G401 (cell line): ENCODE measurements at regions not wholly inside any gene's neighbourhood (a gene's known extent, or its start where the extent isn't known, plus 50 kb on each side); places are given as distances from the start of the nearest gene placed in this dataset.
"Not testable (repeated sequence)": the region's sequence is repeated elsewhere in the genome, so short reads cannot be mapped to it uniquely, and the experiment has no call there.

Experiments
- DNase-seq: peaks from one replicate; pipeline ENCODE4 v3.0.0-alpha.2; 2015; ENCODE audit warnings: low spot score
- in situ Hi-C: cut with HindIII; loops from 2 replicates; pipeline ENCODE4 v1.10.0; 2016; ENCODE audit warnings: low sequenced_read_pairs, mixed read lengths

DNA sequence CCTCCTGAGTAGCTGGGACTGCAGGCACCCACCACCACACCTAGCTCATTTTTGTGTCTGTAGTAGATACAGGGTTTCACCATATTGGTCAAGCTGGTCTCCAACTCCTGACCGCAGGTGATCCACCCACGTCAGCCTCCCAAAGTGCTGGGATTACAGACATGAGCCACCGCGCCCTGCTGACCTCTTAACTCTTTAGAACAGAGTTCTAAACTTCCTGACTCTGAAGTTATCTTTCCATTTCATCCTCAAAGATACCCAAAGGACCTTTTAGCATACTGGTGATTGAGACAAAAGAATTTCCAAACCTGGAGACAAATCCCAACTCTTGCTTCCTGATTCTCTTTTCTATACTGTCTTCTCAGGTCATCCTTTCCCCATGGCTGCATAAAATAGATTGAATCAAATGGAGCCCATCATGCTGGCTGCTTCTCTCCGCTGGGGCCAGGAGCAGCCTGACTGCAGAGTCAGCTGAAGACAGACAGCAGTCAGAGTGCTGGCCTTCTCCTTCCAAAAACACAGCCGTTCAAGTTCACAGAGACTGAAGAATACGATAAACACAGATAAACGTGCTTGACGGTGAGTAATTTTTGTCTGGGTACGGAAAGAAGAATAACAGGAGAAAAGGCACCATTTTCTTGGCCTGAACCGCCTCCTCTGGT, 76.5 kb upstream of the ATF7IP2 start:
- in situ Hi-C loops, result no loop called here

DNA sequence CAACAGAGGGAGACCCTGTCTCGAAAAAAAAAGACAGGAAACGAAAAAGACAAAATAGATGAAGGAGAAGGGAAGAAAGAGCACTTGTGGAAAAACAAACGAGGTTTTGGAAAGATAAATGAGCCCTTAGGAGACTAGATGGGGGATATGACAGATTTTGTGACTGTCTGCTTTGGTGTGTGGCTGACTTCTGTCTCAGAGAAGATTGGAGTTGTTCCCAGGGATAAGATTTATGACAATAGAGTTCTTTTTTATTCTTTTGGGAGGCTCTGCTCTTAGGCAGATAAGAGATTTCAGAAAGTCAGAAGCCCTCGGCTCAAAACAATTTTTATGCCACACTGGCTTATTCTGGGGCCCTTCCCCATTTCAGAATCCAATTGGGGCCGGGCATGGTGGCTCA, 73.9 kb upstream of the ATF7IP2 start:
- in situ Hi-C loops, result no loop called here

More for the DNA sequence above, 76.5 kb upstream of the ATF7IP2 start:
- DNase-seq, result no peak

DNA sequence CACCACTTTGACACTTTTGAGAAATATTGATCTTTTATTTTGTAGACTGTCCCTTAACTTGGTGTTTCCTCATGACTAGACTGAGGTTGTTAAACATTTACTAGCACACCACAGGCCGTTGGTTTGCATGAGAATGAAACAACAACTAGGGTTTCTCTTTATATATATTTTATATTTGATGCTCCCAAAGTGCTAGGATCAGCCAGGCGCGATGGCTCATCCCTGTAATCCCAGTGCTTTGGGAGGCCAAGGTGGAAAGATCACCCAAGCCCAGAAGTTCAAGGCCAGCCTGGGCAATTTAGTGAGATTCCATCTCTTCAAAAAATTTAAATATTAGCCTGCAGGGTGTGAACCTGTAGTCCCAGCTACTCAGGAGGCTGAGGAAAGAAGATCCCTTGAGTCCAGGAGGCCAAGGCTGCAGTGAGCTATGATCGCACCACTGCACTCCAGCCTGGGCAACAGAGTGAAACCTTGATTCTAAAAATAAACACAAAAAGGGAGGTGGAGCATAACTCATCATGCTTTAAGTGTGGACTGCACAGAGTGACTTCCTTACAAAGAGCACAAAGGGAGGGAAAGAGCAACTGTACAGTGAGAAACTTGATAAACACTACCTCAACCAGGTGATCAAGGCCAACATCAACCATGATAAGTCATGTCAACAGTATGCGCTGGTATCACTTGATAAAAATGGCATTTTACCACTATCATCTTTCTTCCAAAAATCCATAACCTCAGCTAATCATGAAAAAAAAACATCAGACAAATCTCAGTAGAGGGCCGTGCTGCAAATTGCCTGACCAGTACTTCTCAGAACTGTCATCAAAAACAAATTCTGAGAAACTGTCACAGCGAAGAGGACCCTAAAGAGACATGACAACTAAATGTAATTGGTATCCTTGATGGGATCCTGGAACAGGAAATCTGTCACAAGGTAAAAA, 72.8 kb upstream of the ATF7IP2 start:
- in situ Hi-C loops, result no loop called here
- DNase-seq, result no peak

More for the DNA sequence above, 73.9 kb upstream of the ATF7IP2 start:
- DNase-seq, result no peak

DNA sequence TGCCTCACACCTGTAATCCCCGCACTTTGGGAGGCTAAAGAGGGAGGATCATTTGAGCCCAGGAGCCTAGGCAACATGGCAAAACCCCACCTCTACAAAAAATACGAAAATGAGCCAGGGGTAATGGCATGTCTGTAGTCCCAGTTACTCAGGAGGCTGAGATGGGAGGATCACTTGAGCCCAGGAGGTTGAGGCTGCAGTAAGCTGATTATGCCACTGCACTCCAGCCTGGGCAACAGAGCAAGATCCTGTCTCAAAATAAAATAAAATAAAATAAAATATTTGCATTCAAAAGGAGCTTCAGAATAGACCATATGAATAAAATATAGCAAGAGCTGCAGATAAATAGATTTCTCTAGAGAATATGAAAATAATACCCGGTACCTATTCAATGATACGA, 71.5 kb upstream of the ATF7IP2 start:
- in situ Hi-C loops, result no loop called here
- DNase-seq, result no peak

DNA sequence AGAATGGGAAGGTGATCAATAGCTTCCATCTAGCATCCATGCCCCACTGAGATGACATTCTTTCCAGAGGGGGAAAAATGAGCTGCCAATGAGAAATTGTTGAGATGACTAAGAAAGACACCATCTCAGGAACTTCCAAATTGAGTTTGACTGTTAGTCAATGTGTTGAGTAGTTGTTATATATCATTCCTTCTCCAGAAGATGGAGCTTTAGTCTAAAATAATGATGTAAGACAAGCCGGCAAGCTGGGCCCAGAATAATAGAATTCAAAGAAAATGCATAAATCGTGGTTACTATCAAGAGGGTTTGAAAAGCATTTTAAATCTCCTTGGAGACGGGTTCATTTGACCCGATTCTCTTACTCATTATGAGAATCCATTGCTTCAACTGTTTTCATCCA, 71.0 kb upstream of the ATF7IP2 start:
- in situ Hi-C loops, result no loop called here

DNA sequence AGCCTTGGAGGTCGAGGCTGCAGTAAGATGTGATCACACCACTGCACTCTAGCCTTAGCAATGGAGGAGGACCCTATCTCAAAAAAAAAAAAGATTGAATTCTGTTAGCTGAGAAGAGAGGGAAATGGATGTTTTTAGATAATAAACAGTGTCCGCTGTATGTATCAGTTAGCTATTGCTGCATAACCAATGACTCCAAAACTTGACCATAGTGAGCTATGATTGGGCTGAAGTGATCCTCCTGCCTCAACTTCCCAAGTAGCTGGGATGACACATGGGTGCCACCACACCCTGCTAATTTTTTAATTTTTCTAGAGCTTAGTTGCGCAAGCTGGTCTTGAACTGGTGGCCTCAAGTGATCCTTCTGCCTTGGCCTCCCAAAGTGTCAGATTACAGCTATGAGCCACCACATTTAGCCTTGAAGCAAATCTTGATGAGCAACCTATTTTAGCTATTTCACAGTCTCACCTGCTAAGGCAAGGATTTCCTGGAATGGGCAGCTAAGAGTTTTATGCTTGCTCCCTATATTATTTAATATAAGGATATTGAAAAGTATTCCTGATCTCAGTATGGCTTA, 68.3 kb upstream of the ATF7IP2 start:
- in situ Hi-C loops, result no loop called here
- no peak for DNase-seq

More for the DNA sequence above, 71.0 kb upstream of the ATF7IP2 start:
- DNase-seq, result no peak

DNA sequence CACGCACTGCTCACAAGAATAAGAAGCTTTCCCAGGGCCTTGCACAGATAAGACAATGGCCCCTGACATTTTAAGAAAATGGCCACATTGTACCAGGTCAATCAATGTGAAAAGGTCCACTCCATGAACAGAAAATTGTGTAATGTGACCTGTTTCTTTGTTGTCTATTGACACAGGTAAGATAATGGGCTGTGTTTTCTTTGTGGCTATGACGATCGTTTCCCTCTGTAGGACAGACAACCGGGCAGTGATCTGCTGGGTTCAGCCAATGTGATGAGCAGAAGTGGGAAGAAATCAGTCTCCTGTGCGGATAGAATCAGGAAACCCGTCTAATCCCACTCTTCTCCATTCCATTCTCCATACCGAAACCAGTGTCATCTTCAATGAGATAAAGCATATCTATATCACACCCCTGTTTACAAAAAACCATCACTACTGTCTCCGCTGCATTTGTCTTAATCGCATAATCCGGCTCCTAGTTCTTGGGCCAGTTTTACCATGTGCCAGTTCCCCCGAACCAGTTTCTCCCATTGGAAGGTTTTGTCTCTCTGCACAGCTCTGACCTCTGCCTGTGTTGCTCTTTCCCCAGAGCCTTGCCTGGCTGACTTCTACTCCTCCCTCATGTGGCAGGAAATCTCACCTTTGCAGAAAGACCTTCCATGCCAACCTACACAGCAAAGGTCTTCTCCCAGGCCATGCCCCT, 66.9 kb upstream of the ATF7IP2 start:
- in situ Hi-C loops, result no loop called here
- DNase-seq, result no peak

DNA sequence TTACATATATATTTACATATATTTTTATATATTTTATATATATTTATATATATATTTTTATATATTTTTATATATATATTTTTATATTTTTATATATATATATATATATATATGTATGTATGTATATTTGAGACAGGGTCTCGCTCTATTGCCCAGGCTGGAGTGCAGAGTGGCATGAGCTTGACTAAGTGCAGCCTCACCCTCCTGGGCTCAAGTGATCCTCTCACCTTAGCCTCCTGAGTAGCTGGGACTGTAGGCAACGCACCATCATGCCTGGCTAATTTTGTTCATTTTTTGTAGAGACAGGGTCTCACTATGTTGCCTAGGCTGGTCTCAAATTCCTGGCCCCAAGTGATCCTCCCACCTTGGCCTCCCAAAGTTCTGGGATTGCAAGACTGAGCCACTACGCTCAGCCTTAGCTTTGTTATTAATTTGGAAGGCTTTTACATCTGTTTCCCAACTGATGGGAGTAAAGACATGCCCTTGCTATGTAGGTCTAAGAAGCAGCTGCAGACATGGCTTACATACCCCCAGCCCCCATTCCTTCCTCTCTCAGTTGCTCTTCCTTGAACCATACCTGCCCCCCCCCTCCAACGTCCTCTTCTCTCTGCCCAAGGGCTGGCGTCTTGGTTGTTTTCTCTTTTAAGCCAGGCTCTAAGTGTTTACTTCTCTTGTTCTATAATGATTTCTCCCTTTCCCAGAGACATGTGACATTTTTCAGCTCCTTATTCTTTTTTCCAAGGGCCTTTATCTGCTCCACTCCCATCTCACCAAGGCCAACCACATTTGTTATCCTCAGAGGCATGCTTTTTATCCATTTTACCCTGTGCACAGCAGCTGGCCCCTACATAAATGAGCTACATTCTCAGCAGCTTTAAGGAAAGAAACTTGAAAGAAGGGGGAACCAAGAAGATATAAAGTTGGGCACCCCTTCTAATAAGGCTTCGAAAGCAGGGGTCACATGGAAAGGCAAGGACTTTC, 64.2 kb upstream of the ATF7IP2 start:
- in situ Hi-C loops, result no loop called here
- DNase-seq, result no peak

DNA sequence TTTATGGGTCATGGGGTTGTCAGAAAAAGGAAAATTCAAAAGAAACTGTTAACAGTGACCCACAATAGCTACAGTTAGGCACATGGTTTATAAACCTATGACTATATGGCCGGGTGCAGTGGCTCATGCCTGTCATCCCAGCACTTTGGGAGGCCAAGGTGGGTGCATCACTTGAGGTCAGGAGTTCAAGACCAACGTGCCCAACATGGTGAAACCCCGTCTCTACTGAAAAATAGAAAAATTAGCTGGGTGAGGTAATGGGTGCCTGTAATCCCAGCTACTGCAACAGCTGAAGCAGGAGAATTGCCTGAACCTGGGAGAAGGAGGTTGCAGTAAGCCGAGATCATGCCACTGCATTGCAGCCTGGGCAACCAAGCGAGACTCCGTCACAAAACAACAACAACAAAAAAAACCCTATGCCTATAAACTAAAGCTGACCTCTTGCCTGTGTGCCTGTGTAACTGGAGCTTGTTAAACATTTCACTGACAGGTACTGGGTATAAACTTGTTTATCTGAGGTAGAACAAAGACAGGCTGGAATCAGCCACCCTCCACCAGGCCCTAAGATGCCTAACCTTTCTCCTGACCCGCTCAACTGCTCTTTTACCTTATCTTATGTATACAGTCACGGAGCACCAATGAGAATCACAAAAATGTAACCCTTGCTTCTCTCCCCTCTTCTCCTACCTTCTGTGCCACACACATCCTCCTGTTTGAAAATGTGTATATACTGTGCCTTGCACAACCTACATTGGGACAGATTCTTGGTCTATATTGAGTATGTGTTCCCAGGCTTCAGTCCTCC, 62.9 kb upstream of the ATF7IP2 start:
- in situ Hi-C loops, result no loop called here
- DNase-seq, result no peak

DNA sequence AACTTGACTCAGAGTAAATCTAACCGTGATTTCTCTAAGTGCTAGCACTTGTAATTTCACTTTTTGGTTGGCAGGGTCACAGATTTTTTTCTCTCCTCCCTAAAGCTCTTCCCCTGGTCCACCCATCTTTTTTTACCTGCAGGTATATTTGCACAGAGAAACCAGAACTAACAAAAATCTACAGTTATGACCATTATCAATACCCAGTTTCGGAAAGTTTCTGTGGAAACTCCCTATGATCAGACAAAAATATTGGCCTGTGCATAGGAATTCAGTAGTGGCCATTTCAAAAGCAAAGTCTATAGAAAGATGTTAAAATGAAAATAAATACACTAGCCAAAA, 62.4 kb upstream of the ATF7IP2 start:
- no peak for DNase-seq
- in situ Hi-C loops, result no loop called here

DNA sequence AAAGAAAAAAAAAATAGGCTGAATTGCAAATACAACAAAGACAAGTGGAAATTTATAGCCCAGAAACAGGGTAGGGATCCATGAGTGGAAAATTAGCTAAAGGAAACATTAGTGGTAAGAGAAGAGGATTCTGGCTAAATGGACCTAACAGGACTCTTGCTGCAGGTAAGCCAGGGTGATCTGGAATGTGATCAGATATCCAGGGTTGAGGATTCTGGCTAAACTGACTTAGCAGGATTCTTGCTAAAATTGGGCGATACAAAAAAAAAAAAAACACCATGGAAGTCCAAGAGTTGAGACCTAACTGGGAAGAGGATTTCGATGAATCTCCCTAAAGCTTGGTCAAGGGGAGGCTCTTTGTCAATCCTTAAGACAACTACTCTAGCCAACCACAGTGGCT, 61.7 kb upstream of the ATF7IP2 start:
- in situ Hi-C loops, result no loop called here
- no peak for DNase-seq

DNA sequence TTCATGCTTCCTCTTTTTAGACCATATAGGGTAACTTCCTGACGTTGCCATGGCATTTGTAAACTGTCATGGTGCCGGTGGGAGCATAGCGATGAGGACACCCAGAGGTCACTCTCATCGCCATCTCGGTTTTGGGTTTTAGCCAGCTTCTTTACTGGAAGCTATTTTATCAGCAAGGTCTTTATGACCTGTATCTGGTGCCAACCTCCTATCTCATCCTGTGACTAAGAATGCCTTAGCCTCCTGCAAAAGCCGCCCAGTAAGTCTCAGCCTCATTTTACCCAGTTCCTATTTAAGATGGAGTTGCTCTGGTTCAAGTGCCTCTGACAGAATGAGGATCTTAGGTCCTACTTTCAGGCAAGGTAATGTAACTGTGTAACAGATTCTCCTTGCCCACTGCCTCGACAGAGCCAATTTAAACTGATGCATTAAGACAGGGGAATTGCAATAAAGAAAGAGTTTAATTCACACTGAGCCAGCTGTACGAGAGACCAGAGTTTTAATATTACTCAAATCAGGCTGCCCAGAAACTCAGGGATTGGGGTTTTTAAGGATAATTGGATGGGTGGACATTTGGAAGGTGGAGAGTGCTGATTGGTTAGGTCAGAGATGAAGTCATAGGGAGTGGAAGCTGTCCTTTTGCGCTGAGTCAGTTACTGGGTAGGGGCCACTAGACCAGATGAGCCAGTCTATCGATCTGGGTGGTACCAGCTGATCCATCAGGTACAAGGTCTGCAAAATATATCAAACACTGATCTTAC, 59.9 kb upstream of the ATF7IP2 start:
- no peak for DNase-seq
- in situ Hi-C loops, result no loop called here

DNA sequence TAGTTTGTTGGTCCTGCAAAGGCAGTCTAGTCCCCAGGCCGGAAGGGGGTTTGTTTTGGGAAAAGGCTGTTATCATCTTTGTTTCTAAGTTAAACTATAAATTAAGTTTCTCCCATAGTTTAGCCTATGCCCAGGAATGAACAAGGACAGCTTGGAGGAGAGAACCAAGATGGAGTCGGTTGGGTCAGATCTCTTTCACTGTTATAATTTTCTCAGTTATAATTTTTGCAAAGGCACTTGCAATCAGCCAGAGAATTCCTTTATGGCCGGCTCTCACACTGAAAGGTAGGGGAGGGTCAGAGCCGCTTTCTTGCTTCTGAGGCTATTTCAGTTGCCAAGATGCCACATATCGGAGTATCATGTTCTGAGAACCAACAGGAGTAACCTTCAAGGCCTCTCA, 59.2 kb upstream of the ATF7IP2 start:
- in situ Hi-C loops, result no loop called here

DNA sequence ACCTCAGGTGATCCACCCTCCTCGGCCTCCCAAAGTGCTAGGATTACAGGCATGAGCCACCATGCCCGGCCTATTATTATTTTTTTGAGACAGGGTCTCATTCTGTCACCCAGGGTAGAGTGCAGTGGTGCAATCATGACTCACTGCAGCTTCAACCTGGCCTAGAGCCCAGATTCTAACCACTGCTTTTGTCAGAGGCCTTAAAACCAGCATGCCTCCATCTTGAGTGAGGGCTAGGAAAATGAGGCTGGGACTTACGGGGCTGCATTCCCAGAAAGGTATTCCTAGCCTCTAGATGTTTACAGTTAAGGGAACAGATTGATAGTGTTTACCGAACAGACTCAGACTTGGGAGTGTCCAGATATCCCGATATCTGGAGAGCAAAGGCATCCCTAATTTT, 57.6 kb upstream of the ATF7IP2 start:
- DNase-seq, in situ Hi-C loops: not testable (repeated sequence)

More for the DNA sequence above, 59.2 kb upstream of the ATF7IP2 start:
- no peak for DNase-seq

DNA sequence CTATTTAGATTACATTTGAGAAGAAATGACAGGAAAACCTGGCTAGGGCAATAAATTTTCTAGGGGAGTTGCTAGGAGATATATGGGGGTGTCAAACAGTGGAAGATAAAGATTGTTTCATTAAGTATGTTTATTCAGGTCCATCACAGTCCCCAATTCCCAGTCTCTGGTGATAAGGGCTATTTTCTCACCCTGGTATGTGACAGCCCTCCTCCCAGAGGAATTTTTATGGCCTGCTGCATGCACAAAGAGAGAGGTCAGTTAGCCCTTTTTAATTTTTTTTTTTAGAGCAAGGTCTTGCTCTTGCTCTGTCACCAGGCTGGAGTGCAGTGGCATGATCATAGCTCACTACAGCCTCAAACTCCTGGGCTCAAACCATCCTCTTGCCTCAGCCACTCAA, 53.6 kb upstream of the ATF7IP2 start:
- in situ Hi-C loops, result no loop called here

DNA sequence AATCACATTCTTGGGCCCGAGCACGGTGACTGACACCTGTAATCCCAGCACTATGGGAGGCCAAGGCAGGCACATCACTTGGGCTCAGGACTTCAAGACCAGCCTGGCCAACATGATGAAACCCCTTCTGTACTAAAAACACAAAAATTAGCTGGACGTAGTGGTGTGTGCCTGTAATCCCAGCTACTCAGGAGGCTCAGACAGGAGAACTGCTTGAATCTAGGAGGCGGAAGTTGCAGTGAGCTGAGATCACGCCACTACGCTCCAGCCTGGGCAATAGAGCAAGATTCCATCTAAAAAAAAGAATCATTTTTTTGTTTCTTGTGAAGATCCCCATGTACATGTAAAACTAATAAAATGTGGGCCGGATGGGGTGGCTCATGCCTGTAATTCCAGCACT, 53.1 kb upstream of the ATF7IP2 start:
- no peak for DNase-seq
- in situ Hi-C loops, result no loop called here

More for the DNA sequence above, 53.6 kb upstream of the ATF7IP2 start:
- no peak for DNase-seq

DNA sequence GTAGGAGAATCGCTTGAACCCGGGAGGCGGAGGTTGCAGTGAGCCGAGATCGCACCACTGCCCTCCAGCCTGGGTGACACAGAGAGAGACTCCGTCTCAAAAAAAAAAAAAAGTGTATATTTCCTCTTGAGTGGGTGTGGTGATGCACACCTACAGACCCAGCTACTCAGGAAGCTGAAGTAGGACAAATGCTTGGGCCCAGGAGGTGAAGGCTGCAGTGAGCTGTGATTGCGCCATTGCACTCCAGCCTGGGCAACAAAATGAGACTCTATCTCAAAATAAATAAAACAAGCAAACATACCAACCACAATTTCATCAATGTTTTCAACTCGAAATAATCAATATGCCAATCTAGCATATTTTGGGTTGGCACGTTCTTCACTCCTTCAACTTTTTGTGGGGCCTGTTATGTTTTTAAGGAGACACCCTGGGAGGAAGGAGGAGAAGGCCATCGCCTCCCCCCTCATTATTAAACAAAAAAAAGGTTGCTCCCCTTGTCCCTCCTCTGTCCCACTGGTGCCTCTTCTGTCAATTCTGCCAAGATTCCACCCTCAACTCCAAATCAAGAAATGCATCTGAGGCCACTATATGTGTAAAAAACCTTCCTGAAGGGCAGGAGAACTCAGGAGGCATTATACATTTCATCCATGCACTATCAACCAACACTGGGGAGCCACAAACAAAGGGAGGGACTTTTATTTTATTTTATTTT, 52.4 kb upstream of the ATF7IP2 start:
- DNase-seq, result no peak
- in situ Hi-C loops, result no loop called here
